DOHH2 (cell line): ENCODE measurements at regions not wholly inside any gene's neighbourhood (a gene's known extent, or its start where the extent isn't known, plus 50 kb on each side); places are given as distances from the start of the nearest gene placed in this dataset.

ENCODE experiments used
- H3F3A ChIP-seq: fragments of 200-600 bp; sonication (generic), shearing (Covaris generic); 2 replicates; pipeline ENCODE4 v1.6.0; 2016; ENCODE audit warnings: antibody characterized with exemption, mild to moderate bottlenecking; ENCODE audit not compliant: control insufficient read depth, insufficient read depth
- H3K27ac ChIP-seq: fragments of 200-600 bp; sonication (generic); 2 replicates; pipeline ENCODE4 v1.5.1; 2014; ENCODE audit warnings: low read depth, mild to moderate bottlenecking, low read length, moderate library complexity
- H3K27me3 ChIP-seq: fragments of 200-600 bp; sonication (generic); 2 replicates; pipeline ENCODE4 v1.6.1; 2014; ENCODE audit warnings: mild to moderate bottlenecking, low read length, mixed read lengths; ENCODE audit not compliant: control insufficient read depth
- H3K36me3 ChIP-seq: fragments of 200-600 bp; sonication (generic); 2 replicates; pipeline ENCODE4 v1.6.1; 2014; ENCODE audit warnings: mild to moderate bottlenecking, low read length, moderate library complexity, mixed read lengths; ENCODE audit not compliant: control insufficient read depth
- H3K4me1 ChIP-seq: fragments of 200-600 bp; sonication (generic); 2 replicates; pipeline ENCODE4 v1.6.1; 2014; ENCODE audit warnings: mild to moderate bottlenecking, low read length, mixed read lengths; ENCODE audit not compliant: control insufficient read depth
- H3K4me2 ChIP-seq: fragments of 200-600 bp; sonication (generic); 2 replicates; pipeline ENCODE4 v1.6.0; 2014; ENCODE audit warnings: mild to moderate bottlenecking, low read length, moderate library complexity
- H3K4me3 ChIP-seq: fragments of 200-600 bp; sonication (generic); 2 replicates; pipeline ENCODE4 v1.5.1; 2014; ENCODE audit warnings: mild to moderate bottlenecking, low read length, mixed read lengths
- H3K79me2 ChIP-seq: fragments of 200-600 bp; sonication (generic); 2 replicates; pipeline ENCODE4 v1.6.1; 2014; ENCODE audit warnings: mild to moderate bottlenecking, low read length, mixed read lengths; ENCODE audit not compliant: control insufficient read depth
- H3K9me2 ChIP-seq: fragments of 200-600 bp; sonication (generic); replicated peaks from 2 replicates; pipeline ENCODE4 v1.6.1; 2014; ENCODE audit warnings: mild to moderate bottlenecking, low read length, mixed read lengths; ENCODE audit not compliant: control insufficient read depth
- H3K9me3 ChIP-seq: fragments of 200-600 bp; sonication (generic); 2 replicates; pipeline ENCODE4 v1.6.1; 2014; ENCODE audit warnings: antibody characterized with exemption, low read length, mixed read lengths; ENCODE audit not compliant: control insufficient read depth, insufficient read depth
- H4K20me1 ChIP-seq: fragments of 200-600 bp; sonication (generic); 2 replicates; pipeline ENCODE4 v1.6.0; 2014; ENCODE audit warnings: low read depth, mild to moderate bottlenecking, antibody characterized with exemption, low read length, moderate library complexity; ENCODE audit not compliant: control insufficient read depth, insufficient read depth
- EZH2phosphoT487 ChIP-seq: fragments of 200-600 bp; sonication (generic); IDR thresholded peaks from 2 replicates; pipeline ENCODE4 v1.6.1; 2017; ENCODE audit warnings: borderline replicate concordance, mild to moderate bottlenecking, antibody characterized with exemption, low read length, moderate library complexity, mixed read lengths
- TF ChIP-seq, protein P1 (sequence below): fragments of 200-600 bp; sonication (generic); IDR thresholded peaks from one replicate; pipeline ENCODE4 v1.5.1; 2014; ENCODE audit warnings: antibody characterized with exemption, mild to moderate bottlenecking, low read depth, low read length; ENCODE audit not compliant: poor library complexity, severe bottlenecking

DNA sequence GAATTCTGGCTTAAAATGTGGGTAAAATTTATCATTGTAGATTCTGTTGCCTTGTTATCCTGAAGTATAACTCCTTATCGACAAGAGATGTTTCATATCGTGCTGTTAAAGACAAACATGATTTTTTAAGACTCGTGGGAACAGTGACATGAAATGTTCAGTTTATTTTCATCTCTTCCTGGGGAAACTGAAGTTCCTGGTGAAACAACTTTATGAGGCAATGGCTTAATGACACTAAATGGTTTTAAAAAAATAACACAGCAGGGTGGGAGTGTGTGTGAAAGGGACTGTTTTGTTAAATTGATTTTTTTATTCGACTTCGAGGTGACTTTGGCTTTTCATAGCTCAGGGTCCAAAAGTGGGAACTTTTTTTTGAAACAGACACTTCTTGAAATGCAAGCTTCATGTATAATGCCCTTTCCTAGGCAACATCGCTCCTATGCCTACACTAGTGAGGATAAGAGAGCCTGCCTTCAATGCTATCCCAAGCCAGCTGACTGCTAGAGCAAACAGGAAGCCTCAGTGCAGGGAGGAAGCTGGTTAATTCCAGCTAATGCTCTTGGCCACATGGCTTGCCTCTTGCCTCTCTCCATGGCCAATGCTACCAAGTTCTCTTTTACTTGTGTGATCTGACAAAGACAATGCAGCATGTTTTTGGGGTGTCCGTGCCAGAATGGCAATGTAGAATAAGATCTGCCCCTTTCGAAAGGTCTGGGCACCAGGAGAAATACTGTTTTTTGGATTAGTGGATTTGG lies 57.8 kb downstream of the PABIR2 start:
- H3K36me3 ChIP-seq, result no peaks in the 10 kb centered on the region
- no peak overlapping the region for H3K4me2 ChIP-seq
- no peaks in the 10 kb centered on the region for H3F3A ChIP-seq
- H3K79me2 ChIP-seq, result no peaks in the 10 kb centered on the region
- H3K4me1 ChIP-seq, result peaks cover 3% of the 10 kb centered on the region; the same call in 1 of the 2 replicates
- no peak overlapping the region for H3K27ac ChIP-seq
- H3K4me3 ChIP-seq, result no peak overlapping the region
- no peak for TF ChIP-seq EZH2phosphoT487
- TF ChIP-seq, protein P1, sequence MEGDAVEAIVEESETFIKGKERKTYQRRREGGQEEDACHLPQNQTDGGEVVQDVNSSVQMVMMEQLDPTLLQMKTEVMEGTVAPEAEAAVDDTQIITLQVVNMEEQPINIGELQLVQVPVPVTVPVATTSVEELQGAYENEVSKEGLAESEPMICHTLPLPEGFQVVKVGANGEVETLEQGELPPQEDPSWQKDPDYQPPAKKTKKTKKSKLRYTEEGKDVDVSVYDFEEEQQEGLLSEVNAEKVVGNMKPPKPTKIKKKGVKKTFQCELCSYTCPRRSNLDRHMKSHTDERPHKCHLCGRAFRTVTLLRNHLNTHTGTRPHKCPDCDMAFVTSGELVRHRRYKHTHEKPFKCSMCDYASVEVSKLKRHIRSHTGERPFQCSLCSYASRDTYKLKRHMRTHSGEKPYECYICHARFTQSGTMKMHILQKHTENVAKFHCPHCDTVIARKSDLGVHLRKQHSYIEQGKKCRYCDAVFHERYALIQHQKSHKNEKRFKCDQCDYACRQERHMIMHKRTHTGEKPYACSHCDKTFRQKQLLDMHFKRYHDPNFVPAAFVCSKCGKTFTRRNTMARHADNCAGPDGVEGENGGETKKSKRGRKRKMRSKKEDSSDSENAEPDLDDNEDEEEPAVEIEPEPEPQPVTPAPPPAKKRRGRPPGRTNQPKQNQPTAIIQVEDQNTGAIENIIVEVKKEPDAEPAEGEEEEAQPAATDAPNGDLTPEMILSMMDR, result no peak
- no peaks in the 10 kb centered on the region for H3K9me3 ChIP-seq
- no peaks in the 10 kb centered on the region for H4K20me1 ChIP-seq
- H3K9me2 ChIP-seq, result no peaks in the 10 kb centered on the region
- no peaks in the 10 kb centered on the region for H3K27me3 ChIP-seq

DNA sequence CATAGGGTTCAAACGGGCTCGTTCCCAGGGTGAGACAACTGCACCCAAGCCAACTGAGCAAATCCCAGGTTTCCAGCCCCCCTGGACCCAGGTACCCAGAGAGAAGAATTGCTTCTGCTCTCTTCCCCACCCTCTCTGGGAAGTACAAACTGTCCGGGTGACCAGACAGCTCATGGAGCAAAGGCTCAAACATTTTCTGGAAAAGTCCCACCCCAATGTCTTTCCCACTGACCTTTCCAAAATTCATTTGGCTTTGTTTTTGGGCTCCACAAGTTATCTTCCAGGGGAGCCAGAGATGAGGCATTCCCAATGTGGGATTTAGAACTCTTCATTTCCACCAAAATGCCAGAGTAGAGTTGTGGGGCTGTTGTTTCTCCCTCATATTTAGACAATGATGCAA lies 58.6 kb downstream of the PABIR2 start:
- Histone ChIP-seq H3K4me3 (no peak overlapping the region), H3K27ac (no peak overlapping the region), H3K4me2 (no peak overlapping the region), H3K36me3 (no peaks in the 10 kb centered on the region), H3K27me3 (no peaks in the 10 kb centered on the region), H3K79me2 (no peaks in the 10 kb centered on the region), H3K9me2 (no peaks in the 10 kb centered on the region), H4K20me1 (no peaks in the 10 kb centered on the region), H3K9me3 (no peaks in the 10 kb centered on the region), H3F3A (no peaks in the 10 kb centered on the region), H3K4me1 (peaks cover 3% of the 10 kb centered on the region; the same call in 1 of the 2 replicates)
- TF ChIP-seq EZH2phosphoT487, result no peak
- TF ChIP-seq, protein P1, result no peak

DNA sequence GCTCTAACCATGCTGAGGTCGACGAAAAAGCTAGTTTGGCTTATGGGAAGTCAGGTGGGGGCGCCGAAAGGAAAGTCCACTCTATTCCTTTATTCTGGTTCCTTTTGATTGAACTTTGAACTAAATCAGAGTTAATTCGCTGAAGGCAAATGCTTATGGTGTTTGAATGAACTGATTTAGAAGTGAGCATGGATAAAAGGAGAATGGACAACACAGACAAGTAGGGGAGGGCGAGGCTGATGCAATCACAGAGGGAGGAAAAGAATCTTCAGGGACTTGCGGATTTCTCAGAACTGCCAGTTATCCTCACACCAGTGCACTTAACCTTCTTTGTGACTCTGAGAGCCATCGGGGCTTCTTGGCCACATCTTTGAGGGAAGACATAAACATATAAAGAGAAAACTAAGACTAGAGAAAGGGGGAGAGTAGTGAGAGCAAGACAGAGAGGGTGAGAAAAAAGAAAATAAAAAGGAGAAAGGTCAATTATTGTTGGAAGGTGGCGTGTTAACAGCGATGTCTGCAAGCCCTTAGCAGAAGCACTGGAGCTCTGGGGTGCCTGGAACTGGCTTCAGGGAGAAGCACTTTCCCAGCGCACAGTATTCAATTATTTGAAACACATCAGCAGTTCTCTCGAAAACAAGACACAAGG lies 59.2 kb downstream of the PABIR2 start:
- H3K27ac ChIP-seq, result no peak overlapping the region

More for the DNA sequence above, 59.2 kb downstream of the PABIR2 start:
- no peaks in the 10 kb centered on the region for H3K79me2 ChIP-seq
- H3F3A ChIP-seq, result no peaks in the 10 kb centered on the region
- no peak overlapping the region for H3K4me3 ChIP-seq
- H3K4me1 ChIP-seq, result peaks cover 3% of the 10 kb centered on the region; the same call in 1 of the 2 replicates
- H3K9me2 ChIP-seq, result no peaks in the 10 kb centered on the region
- no peaks in the 10 kb centered on the region for H3K9me3 ChIP-seq
- H3K4me2 ChIP-seq, result no peak overlapping the region
- no peaks in the 10 kb centered on the region for H4K20me1 ChIP-seq
- TF ChIP-seq, protein P1, result no peak
- TF ChIP-seq EZH2phosphoT487, result no peak
- H3K36me3 ChIP-seq, result no peaks in the 10 kb centered on the region
- H3K27me3 ChIP-seq, result no peaks in the 10 kb centered on the region
